ENCODE measurements at regions not wholly inside any gene's neighbourhood (a gene's known extent, or its start where the extent isn't known, plus 50 kb on each side); places are given as distances from the start of the nearest gene placed in this dataset.

GRCh38 chr6:82056567-82056966 lies 191.0 kb downstream of the IBTK start:
- TF ChIP-seq POLR2A (IDR thresholded peaks at IDR 0.05): no peak
- TF ChIP-seq, protein P1, sequence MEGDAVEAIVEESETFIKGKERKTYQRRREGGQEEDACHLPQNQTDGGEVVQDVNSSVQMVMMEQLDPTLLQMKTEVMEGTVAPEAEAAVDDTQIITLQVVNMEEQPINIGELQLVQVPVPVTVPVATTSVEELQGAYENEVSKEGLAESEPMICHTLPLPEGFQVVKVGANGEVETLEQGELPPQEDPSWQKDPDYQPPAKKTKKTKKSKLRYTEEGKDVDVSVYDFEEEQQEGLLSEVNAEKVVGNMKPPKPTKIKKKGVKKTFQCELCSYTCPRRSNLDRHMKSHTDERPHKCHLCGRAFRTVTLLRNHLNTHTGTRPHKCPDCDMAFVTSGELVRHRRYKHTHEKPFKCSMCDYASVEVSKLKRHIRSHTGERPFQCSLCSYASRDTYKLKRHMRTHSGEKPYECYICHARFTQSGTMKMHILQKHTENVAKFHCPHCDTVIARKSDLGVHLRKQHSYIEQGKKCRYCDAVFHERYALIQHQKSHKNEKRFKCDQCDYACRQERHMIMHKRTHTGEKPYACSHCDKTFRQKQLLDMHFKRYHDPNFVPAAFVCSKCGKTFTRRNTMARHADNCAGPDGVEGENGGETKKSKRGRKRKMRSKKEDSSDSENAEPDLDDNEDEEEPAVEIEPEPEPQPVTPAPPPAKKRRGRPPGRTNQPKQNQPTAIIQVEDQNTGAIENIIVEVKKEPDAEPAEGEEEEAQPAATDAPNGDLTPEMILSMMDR (IDR thresholded peaks at IDR 0.05): no peak
- no peak for TF ChIP-seq POLR2AphosphoS5 (IDR thresholded peaks at IDR 0.05)
